GM12891 (cell line): ENCODE measurements at regions not wholly inside any gene's neighbourhood (a gene's known extent, or its start where the extent isn't known, plus 50 kb on each side); places are given as distances from the start of the nearest gene placed in this dataset.

ENCODE experiments used
- PAX5 ChIP-seq: IDR thresholded peaks from 2 replicates; pipeline ENCODE4 v1.6.1; 2011; ENCODE audit warnings: low read length, moderate library complexity, mild to moderate bottlenecking; ENCODE audit not compliant: insufficient read depth, severe bottlenecking
- POLR2A ChIP-seq: IDR thresholded peaks from 2 replicates; pipeline ENCODE4 v1.6.1; 2011; ENCODE audit warnings: low read depth, low read length, control low read depth
- POLR2AphosphoS5 ChIP-seq: IDR thresholded peaks from 2 replicates; pipeline ENCODE4 v1.6.1; 2011; ENCODE audit warnings: low read depth, low read length, control low read depth
- SPI1 ChIP-seq: IDR thresholded peaks from 2 replicates; pipeline ENCODE4 v1.6.1; 2011; ENCODE audit warnings: low read depth, low read length, control low read depth
- TAF1 ChIP-seq: IDR thresholded peaks from 2 replicates; pipeline ENCODE4 v1.6.1; 2011; ENCODE audit warnings: low read depth, low read length, control low read depth

- TF ChIP-seq POLR2A (no peak), SPI1 (no peak), POLR2AphosphoS5 (no peak), TAF1 (no peak), PAX5 (no peak)
Measured at GRCh38 chr5:13613621-13614020, 330.9 kb downstream of the DNAH5 start.
